ENCODE measurements at regions not wholly inside any gene's neighbourhood (a gene's known extent, or its start where the extent isn't known, plus 50 kb on each side); places are given as distances from the start of the nearest gene placed in this dataset.

GRCh38 chr13:107347641-107348369 is 779.9 kb upstream of the ARGLU1 start:
- TF ChIP-seq CTCF (conservative IDR thresholded peaks at IDR 0.05): no peak
- no peak for TF ChIP-seq EZH2 (IDR thresholded peaks at IDR 0.05; ENCODE audit: low read depth)
